ENCODE measurements at regions not wholly inside any gene's neighbourhood (a gene's known extent, or its start where the extent isn't known, plus 50 kb on each side); places are given as distances from the start of the nearest gene placed in this dataset.

GRCh38 chr6:109279628-109280027 is 102.6 kb downstream of the CD164 start:
- intact Hi-C loops (cut with DNase I) = loop anchor here in 1 of 2 donors (10.0 kb wide), 1 partner anchor 45 kb away; no protein-coding TSS in a partner anchor
- Histone ChIP-seq H3K27me3 (ENCODE audit: insufficient read depth in 3 of 3, low read length in 2 of 3) (no peaks in the 10 kb centered on the region), H3K4me3 (no peak overlapping the region), H3K9me3 (no peaks in the 10 kb centered on the region), H3K36me3 (ENCODE audit: insufficient read depth in 1 of 2, low read depth in 1 of 2) (no peaks in the 10 kb centered on the region), H3K4me1 (no peaks in the 10 kb centered on the region), H3K27ac (no peak overlapping the region)
- no peak for DNase-seq
- ATAC-seq = no peak
- no peak for TF ChIP-seq CTCF (IDR thresholded peaks at IDR 0.05)
- WGBS, 3 donors = 89 to 97% (median 94%) methylated on average over 1 of the region's 1 CpG

DNA sequence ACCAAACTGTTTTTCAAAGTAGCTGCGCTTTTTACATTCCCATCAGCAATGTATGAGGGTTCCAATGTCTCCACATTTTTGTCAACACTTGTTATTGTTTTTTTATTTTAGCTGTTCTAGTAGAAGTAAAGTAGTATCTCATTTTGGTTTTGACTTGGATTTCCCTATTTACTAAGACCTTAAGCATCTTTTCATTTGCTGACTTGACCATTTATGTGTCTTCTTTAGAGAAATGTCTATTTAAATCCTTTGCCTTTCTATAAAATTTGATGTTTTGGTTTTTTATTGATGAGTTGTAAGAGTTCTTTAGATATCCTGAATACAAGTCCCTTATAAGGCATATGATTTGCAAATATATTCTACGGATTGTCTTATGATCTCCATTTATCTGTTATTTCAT is 110.6 kb downstream of the CD164 start:
- no peaks in the 10 kb centered on the region for H3K27me3 ChIP-seq (ENCODE audit: insufficient read depth in 3 of 3, low read length in 2 of 3)
- intact Hi-C loops (cut with DNase I) = no loop called here
- 52 to 99% (median 97%) methylated on average over 2 of the region's 2 CpGs for WGBS, 3 donors

DNA sequence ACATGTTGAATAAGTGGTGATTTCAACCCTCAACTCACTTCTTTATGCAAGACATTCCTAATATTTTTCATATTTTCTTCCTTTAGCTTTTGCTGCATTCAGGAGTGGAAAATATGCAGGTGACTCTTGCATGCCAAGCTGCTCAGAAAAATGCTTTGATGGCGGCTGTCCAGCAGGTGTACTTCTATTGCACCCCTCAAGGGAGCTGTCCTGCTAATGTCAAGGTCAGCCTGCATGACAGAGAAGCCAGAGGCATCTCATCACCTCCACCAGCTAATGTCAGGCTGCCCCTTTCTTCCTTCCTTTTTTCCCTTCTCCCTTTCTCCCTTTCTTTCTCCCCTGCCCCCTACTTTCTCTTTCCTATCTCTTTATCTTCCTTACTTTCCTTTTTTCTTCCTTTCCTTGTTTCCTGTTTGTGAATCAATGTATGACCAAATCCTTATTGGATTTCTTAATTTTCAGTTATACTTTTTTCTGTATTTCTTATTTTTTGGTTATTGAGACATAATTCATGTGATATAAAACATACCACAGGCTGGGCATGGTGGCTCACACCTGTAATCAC is 112.2 kb downstream of the CD164 start:
- Histone ChIP-seq H3K27me3 (ENCODE audit: insufficient read depth in 3 of 3, low read length in 2 of 3) (no peaks in the 10 kb centered on the region), H3K4me1 (no peaks in the 10 kb centered on the region), H3K9me3 (no peaks in the 10 kb centered on the region), H3K36me3 (ENCODE audit: insufficient read depth in 1 of 2, low read depth in 1 of 2) (no peaks in the 10 kb centered on the region), H3K27ac (no peak overlapping the region), H3K4me3 (no peak overlapping the region)
- ATAC-seq (no peak), DNase-seq (no peak)
- intact Hi-C loops (cut with DNase I) = no loop called here
- TF ChIP-seq CTCF (IDR thresholded peaks at IDR 0.05) = no peak
- WGBS, 3 donors = 79 to 95% (median 82%) methylated on average over 1 of the region's 1 CpG

More for the DNA sequence above, 110.6 kb downstream of the CD164 start:
- Histone ChIP-seq H3K36me3 (ENCODE audit: insufficient read depth in 1 of 2, low read depth in 1 of 2) (no peaks in the 10 kb centered on the region), H3K4me3 (no peak overlapping the region), H3K27ac (no peak overlapping the region), H3K4me1 (no peaks in the 10 kb centered on the region), H3K9me3 (no peaks in the 10 kb centered on the region)
- no peak for DNase-seq
- no peak for TF ChIP-seq CTCF (IDR thresholded peaks at IDR 0.05)
- ATAC-seq = no peak

- Histone ChIP-seq H3K36me3 (ENCODE audit: insufficient read depth in 1 of 2, low read depth in 1 of 2) (no peaks in the 10 kb centered on the region), H3K27me3 (ENCODE audit: insufficient read depth in 3 of 3, low read length in 2 of 3) (no peaks in the 10 kb centered on the region), H3K4me3 (no peak overlapping the region), H3K27ac (no peak overlapping the region), H3K4me1 (no peaks in the 10 kb centered on the region), H3K9me3 (no peaks in the 10 kb centered on the region)
- intact Hi-C loops (cut with DNase I) = no loop called here
- WGBS, 3 donors = 90 to 93% (median 92%) methylated on average over 7 of the region's 7 CpGs
- no peak for ATAC-seq
- TF ChIP-seq CTCF (IDR thresholded peaks at IDR 0.05) = no peak
- no peak for DNase-seq
These were observed 113.2 kb downstream of the CD164 start for GRCh38 chr6:109269057-109269456.

DNA sequence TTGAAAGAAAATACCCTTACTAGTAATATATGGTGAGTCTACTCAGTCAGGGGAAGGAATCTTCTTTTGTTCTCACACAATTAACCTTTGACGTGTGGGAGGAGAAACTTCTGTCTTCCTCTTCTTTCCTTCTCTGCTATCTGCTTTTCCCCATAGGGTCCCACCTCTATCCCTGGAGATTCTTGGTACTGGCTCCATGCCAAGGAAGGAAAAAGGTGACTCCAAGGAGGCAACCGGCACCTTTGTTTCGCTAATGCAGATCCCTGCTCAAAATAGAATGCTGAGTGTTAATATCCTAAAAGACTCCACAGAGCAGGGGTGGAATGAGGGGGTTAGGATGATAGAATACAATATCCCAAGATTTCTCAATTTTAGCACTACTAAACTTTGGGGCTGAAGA is 116.7 kb downstream of the CD164 start:
- no peaks in the 10 kb centered on the region for H3K9me3 ChIP-seq
- no peak for ATAC-seq
- WGBS, 3 donors = 80 to 85% (median 80%) methylated on average over 3 of the region's 3 CpGs
- TF ChIP-seq CTCF (IDR thresholded peaks at IDR 0.05) = no peak
- no peak overlapping the region for H3K27ac ChIP-seq
- no peak overlapping the region for H3K4me3 ChIP-seq
- DNase-seq = no peak
- no peaks in the 10 kb centered on the region for H3K27me3 ChIP-seq (ENCODE audit: insufficient read depth in 3 of 3, low read length in 2 of 3)
- no peaks in the 10 kb centered on the region for H3K36me3 ChIP-seq (ENCODE audit: insufficient read depth in 1 of 2, low read depth in 1 of 2)
- intact Hi-C loops (cut with DNase I) = no loop called here
- H3K4me1 ChIP-seq = no peaks in the 10 kb centered on the region

Data from psoas muscle (tissue), 7 donors.